GM18907 (cell line): ENCODE measurements at regions not wholly inside any gene's neighbourhood (a gene's known extent, or its start where the extent isn't known, plus 50 kb on each side); places are given as distances from the start of the nearest gene placed in this dataset.

ENCODE experiments used
- ATAC-seq: cut with Tn5 transposase; IDR thresholded peaks from one replicate; pipeline ENCODE4 v1.9.1; 2021; ENCODE audit warnings: mild to moderate bottlenecking, moderate library complexity; ENCODE audit not compliant: unreplicated experiment

GRCh38 chr21:35905096-35905962, 155.0 kb downstream of the SETD4 start:
- ATAC-seq = no peak

- no peak for ATAC-seq
These were observed 159.8 kb downstream of the SETD4 start for GRCh38 chr21:35900539-35900938.

GRCh38 chr21:35896060-35896459, 164.3 kb downstream of the SETD4 start:
- ATAC-seq = no peak

- no peak for ATAC-seq
These were observed 164.7 kb downstream of the SETD4 start for GRCh38 chr21:35895598-35895997.

GRCh38 chr21:35893156-35893555, 167.2 kb downstream of the SETD4 start:
- no peak for ATAC-seq

GRCh38 chr21:35886887-35887286, 173.4 kb downstream of the SETD4 start:
- ATAC-seq = no peak

- no peak for ATAC-seq
These were observed 174.3 kb downstream of the SETD4 start for GRCh38 chr21:35885942-35886541.

GRCh38 chr21:35882791-35883240, 177.5 kb downstream of the SETD4 start:
- no peak for ATAC-seq

- ATAC-seq = no peak
These were observed 186.9 kb downstream of the SETD4 start for GRCh38 chr21:35873441-35873840.

GRCh38 chr21:35871906-35872305, 188.4 kb downstream of the SETD4 start:
- no peak for ATAC-seq

- ATAC-seq = no peak
These were observed 191.5 kb downstream of the SETD4 start for GRCh38 chr21:35868869-35869223.

GRCh38 chr21:35868005-35868868, 192.1 kb downstream of the SETD4 start:
- ATAC-seq = no peak

- no peak for ATAC-seq
These were observed 196.3 kb downstream of the SETD4 start for GRCh38 chr21:35864039-35864438.

GRCh38 chr21:35862969-35863368, 197.4 kb downstream of the SETD4 start:
- no peak for ATAC-seq

- no peak for ATAC-seq
These were observed 198.7 kb downstream of the SETD4 start for GRCh38 chr21:35861661-35862060.

- no peak for ATAC-seq
These were observed 200.0 kb downstream of the SETD4 start for GRCh38 chr21:35860189-35860869.

GRCh38 chr21:35859677-35860076, 200.6 kb downstream of the SETD4 start:
- no peak for ATAC-seq

- no peak for ATAC-seq
These were observed 203.2 kb downstream of the SETD4 start for GRCh38 chr21:35857095-35857494.

GRCh38 chr21:35855484-35855883, 204.8 kb downstream of the SETD4 start:
- ATAC-seq = no peak

GRCh38 chr21:35854281-35854680, 206.0 kb downstream of the SETD4 start:
- ATAC-seq = no peak
